HCT116 (cell line): ENCODE measurements at regions not wholly inside any gene's neighbourhood (a gene's known extent, or its start where the extent isn't known, plus 50 kb on each side); places are given as distances from the start of the nearest gene placed in this dataset.
"Not testable (repeated sequence)": the region's sequence is repeated elsewhere in the genome, so short reads cannot be mapped to it uniquely, and the experiment has no call there.

Source experiments
- ATAC-seq: fragments of 200-7000 bp; cut with Tn5 transposase; 2 replicates; pipeline ENCODE4 v1.9.1; 2020; ENCODE audit warnings: mild to moderate bottlenecking, moderate library complexity
- BruUV-seq: library from RNA; stranded (reverse); fragments of 400-500 nt; replicated peaks from 2 replicates; lab custom pipeline; 2021; lab: Mats Ljungman, UMichigan
- CTCF ChIA-PET: fragments of 300-600 bp; sonication (Branson Sonifier 250); formaldehyde crosslinking; loops from one replicate; lab custom pipeline; 2021; ENCODE audit warnings: antibody characterized with exemption; lab: Charles Lee
- POLR2A ChIA-PET: fragments of 300-600, 350-600 bp; sonication (Branson Sonifier 250); formaldehyde crosslinking; loops from one replicate; lab custom pipeline; 2021; ENCODE audit warnings: antibody characterized with exemption; lab: Charles Lee
- RAD21 ChIA-PET, 2 experiments: fragments of 300-600 bp; sonication (Branson Sonifier 250); formaldehyde crosslinking; loops; one replicate each; lab custom pipeline; 2023; ENCODE audit warnings: low total read pairs in 2 of 2; ENCODE audit not compliant: uncharacterized antibody in 2 of 2, unreplicated experiment in 2 of 2, low non-redundant PET in 1 of 2; lab: Charles Lee
- DNase-seq: peaks from one replicate; pipeline ENCODE4 v3.0.0-alpha.2; 2010; ENCODE audit warnings: low read depth, low spot score
- H2AFZ ChIP-seq: fragments of 200-600 bp; shearing (Covaris generic), sonication (generic); 2 replicates; pipeline ENCODE4 v1.6.1; 2017; ENCODE audit warnings: low read depth, mixed run types, mixed read lengths, antibody characterized with exemption, low read length; ENCODE audit not compliant: poor library complexity, severe bottlenecking
- H3K27ac ChIP-seq: 2 replicates; pipeline ENCODE4 v1.5.1; 2012; ENCODE audit warnings: low read depth, low read length
- H3K27me3 ChIP-seq: fragments of 200-600 bp; sonication (generic); 2 replicates; pipeline ENCODE4 v1.6.1; 2016; ENCODE audit warnings: mixed run types, low read length, mixed read lengths; ENCODE audit not compliant: insufficient read depth
- H3K36me3 ChIP-seq, 2 experiments: fragments of 200-500 bp in 1 of 2; fragments of 200-600 bp in 1 of 2; sonication (Bioruptor generic) in 1 of 2; sonication (generic) in 1 of 2; 2 replicates each; pipeline versions ENCODE4 v1.5.1 to v1.6.1; 2014 to 2016; ENCODE audit warnings: low read length in 2 of 2, inconsistent platforms in 1 of 2, mixed read lengths in 1 of 2, mixed run types in 1 of 2; ENCODE audit not compliant: insufficient read depth in 2 of 2, control insufficient read depth in 1 of 2
- H3K4me1 ChIP-seq, 2 experiments: fragments of 200-600 bp in 1 of 2; sonication (generic) in 1 of 2; 2 replicates each; pipeline versions ENCODE4 v1.5.1 to v1.6.1; 2012 to 2017; ENCODE audit warnings: low read length in 2 of 2, inconsistent platforms in 1 of 2, mild to moderate bottlenecking in 1 of 2, mixed read lengths in 1 of 2, mixed run types in 1 of 2, moderate library complexity in 1 of 2; ENCODE audit not compliant: insufficient read depth in 2 of 2, control insufficient read depth in 1 of 2
- H3K4me2 ChIP-seq: fragments of 200-600 bp; sonication (generic); 2 replicates; pipeline ENCODE4 v1.6.1; 2017; ENCODE audit warnings: mixed run types, low read length, mixed read lengths
- H3K4me3 ChIP-seq, 2 experiments: fragments of 200-600 bp in 1 of 2; sonication (generic) in 1 of 2; replicated peaks in 1 of 2; 2 replicates each; pipeline ENCODE4 v1.5.1; 2011 to 2016; ENCODE audit warnings: low read length in 2 of 2, control low read depth in 1 of 2, low read depth in 1 of 2, mild to moderate bottlenecking in 1 of 2, mixed read lengths in 1 of 2, mixed run types in 1 of 2
- H3K79me2 ChIP-seq: fragments of 200-600 bp; sonication (generic); 2 replicates; pipeline ENCODE4 v1.6.1; 2017; ENCODE audit warnings: mild to moderate bottlenecking, mixed run types, low read length, moderate library complexity, mixed read lengths; ENCODE audit not compliant: insufficient read depth
- H3K9ac ChIP-seq: fragments of 200-600 bp; sonication (generic); 2 replicates; pipeline ENCODE4 v1.6.1; 2016; ENCODE audit warnings: low read length, mixed read lengths
- H3K9me2 ChIP-seq: fragments of 200-600 bp; sonication (generic), shearing (Covaris generic); 2 replicates; pipeline ENCODE4 v1.6.1; 2017; ENCODE audit warnings: mixed run types, mild to moderate bottlenecking, moderate library complexity; ENCODE audit not compliant: insufficient read depth
- H3K9me3 ChIP-seq, 2 experiments: fragments of 200-500 bp in 1 of 2; fragments of 200-600 bp in 1 of 2; sonication (Bioruptor generic) in 1 of 2; sonication (generic) in 1 of 2; 2 replicates each; pipeline ENCODE4 v1.6.1; 2014 to 2017; ENCODE audit warnings: low read length in 2 of 2, mixed read lengths in 2 of 2, inconsistent platforms in 1 of 2, low read depth in 1 of 2, mild to moderate bottlenecking in 1 of 2, mixed run types in 1 of 2, moderate library complexity in 1 of 2; ENCODE audit not compliant: control insufficient read depth in 1 of 2, insufficient read depth in 1 of 2
- H4K20me1 ChIP-seq: fragments of 200-600 bp; sonication (generic), shearing (Covaris generic); 2 replicates; pipeline ENCODE4 v1.6.1; 2017; ENCODE audit warnings: mixed run types, mild to moderate bottlenecking, moderate library complexity; ENCODE audit not compliant: insufficient read depth
- ATF3 ChIP-seq: IDR thresholded peaks from 2 replicates; pipeline ENCODE4 v1.6.1; 2012
- CEBPB ChIP-seq: IDR thresholded peaks from 2 replicates; pipeline ENCODE4 v1.6.1; 2012; ENCODE audit warnings: low read depth
- CTCF ChIP-seq, 3 experiments: fragments of 200-600 bp in 1 of 3; sonication (generic) in 1 of 3; IDR thresholded peaks in 2 of 3; conservative IDR thresholded peaks in 1 of 3; 2 replicates each; pipeline ENCODE4 v1.5.1; 2012 to 2017; ENCODE audit warnings: low read depth in 2 of 3, low read length in 2 of 3, antibody characterized with exemption in 1 of 3, borderline replicate concordance in 1 of 3, control low read depth in 1 of 3, mild to moderate bottlenecking in 1 of 3, mixed read lengths in 1 of 3, mixed run types in 1 of 3, moderate library complexity in 1 of 3; ENCODE audit not compliant: insufficient read depth in 1 of 3
- EZH2 ChIP-seq: fragments of 200-600 bp; sonication (generic); IDR thresholded peaks from 2 replicates; pipeline ENCODE4 v1.6.1; 2017; ENCODE audit warnings: antibody characterized with exemption, mixed run types
- EZH2phosphoT487 ChIP-seq: fragments of 200-600 bp; IDR thresholded peaks from 2 replicates; pipeline ENCODE4 v1.6.1; 2018; ENCODE audit warnings: antibody characterized with exemption, borderline replicate concordance
- JUND ChIP-seq: IDR thresholded peaks from 2 replicates; pipeline ENCODE4 v1.6.1; 2012
- POLR2AphosphoS5 ChIP-seq: IDR thresholded peaks from 2 replicates; pipeline ENCODE4 v1.6.1; 2011; ENCODE audit warnings: mild to moderate bottlenecking, low read depth, low read length, moderate library complexity
- SP1 ChIP-seq: IDR thresholded peaks from 2 replicates; pipeline ENCODE4 v1.6.1; 2012; ENCODE audit warnings: low read depth
- SRF ChIP-seq: IDR thresholded peaks from 2 replicates; pipeline ENCODE4 v1.6.1; 2012; ENCODE audit warnings: low read depth
- TCF7L2 ChIP-seq: IDR thresholded peaks from 2 replicates; pipeline ENCODE4 v1.7.0; 2011; ENCODE audit warnings: borderline replicate concordance, inconsistent platforms; ENCODE audit not compliant: insufficient read depth, insufficient read length; ENCODE audit errors: extremely low read depth
- intact Hi-C: fragments of 100-400 bp; cut with micrococcal nuclease; formaldehyde crosslinking; loops from 2 replicates; pipeline ENCODE4 v1.10.0; 2022

DNA sequence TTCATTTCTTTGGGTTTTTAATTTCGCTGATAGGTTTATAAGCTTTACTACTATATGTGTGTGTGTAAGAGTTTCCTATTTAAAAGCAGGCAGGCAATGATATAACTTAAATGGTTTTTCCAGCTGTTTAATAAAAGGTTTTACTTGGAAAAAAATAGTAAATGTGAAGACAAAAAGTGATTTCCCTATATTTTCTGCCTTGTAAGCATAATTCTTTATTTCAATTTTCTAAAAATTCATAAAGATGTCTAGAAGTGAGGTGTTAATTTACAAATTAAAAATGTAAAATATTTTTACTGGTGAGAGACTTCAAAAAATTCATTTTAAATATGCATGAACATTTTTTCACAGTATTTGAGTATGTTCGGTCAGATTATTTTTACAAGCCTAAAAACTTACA, 161.8 kb downstream of the SEPTIN7 start:
- ATAC-seq, H4K20me1 ChIP-seq, POLR2A ChIA-PET, H3K4me3 ChIP-seq, H3K27ac ChIP-seq, DNase-seq, intact Hi-C loops, H3K9me3 ChIP-seq, H3K4me1 ChIP-seq, H3K9ac ChIP-seq, CTCF ChIA-PET, H3K27me3 ChIP-seq, H3K79me2 ChIP-seq, H3K36me3 ChIP-seq, H3K4me2 ChIP-seq, RAD21 ChIA-PET, H3K9me2 ChIP-seq, H2AFZ ChIP-seq, BruUV-seq: not testable (repeated sequence)

- Histone ChIP-seq H3K4me1 (no peaks in the 10 kb centered on the region), H3K27me3 (no peaks in the 10 kb centered on the region), H3K27ac (no peak overlapping the region), H3K4me3 (no peak overlapping the region), H3K9me2 (no peaks in the 10 kb centered on the region), H4K20me1 (no peaks in the 10 kb centered on the region), H3K9me3 (no peaks in the 10 kb centered on the region)
- intact Hi-C loops, result no loop called here
- POLR2A ChIA-PET, result no interaction called here
- TF ChIP-seq CEBPB, result no peak
- no peak for TF ChIP-seq SRF
- TF ChIP-seq TCF7L2, result no peak
- TF ChIP-seq ATF3, result no peak
- TF ChIP-seq SP1, result no peak
- TF ChIP-seq CTCF (IDR thresholded peaks at IDR 0.05 in 2 of 3, conservative IDR thresholded peaks at IDR 0.05 in 1 of 3; ENCODE audit: borderline replicate concordance in 1 of 3, insufficient read depth in 1 of 3, low read depth in 2 of 3, low read length in 2 of 3), result no peak
- TF ChIP-seq POLR2AphosphoS5, result no peak
- TF ChIP-seq EZH2phosphoT487, result no peak
- no peak for TF ChIP-seq JUND
- no peak for TF ChIP-seq EZH2
- TF ChIP-seq, all 23 proteins: peak for 0
- Histone ChIP-seq H3K36me3 (no peaks in the 10 kb centered on the region), H3K9ac (no peak overlapping the region), H2AFZ (no peak overlapping the region), H3K4me2 (no peak overlapping the region), H3K79me2 (no peaks in the 10 kb centered on the region)
- ATAC-seq (no peak), DNase-seq (no peak)
- BruUV-seq, result no TSS peak
- ChIA-PET RAD21 (no interaction called here), CTCF (no interaction called here)
Measured at GRCh38 chr7:35967366-35968139, 166.7 kb downstream of the SEPTIN7 start.
